ENCODE measurements at regions not wholly inside any gene's neighbourhood (a gene's known extent, or its start where the extent isn't known, plus 50 kb on each side); places are given as distances from the start of the nearest gene placed in this dataset.

DNA sequence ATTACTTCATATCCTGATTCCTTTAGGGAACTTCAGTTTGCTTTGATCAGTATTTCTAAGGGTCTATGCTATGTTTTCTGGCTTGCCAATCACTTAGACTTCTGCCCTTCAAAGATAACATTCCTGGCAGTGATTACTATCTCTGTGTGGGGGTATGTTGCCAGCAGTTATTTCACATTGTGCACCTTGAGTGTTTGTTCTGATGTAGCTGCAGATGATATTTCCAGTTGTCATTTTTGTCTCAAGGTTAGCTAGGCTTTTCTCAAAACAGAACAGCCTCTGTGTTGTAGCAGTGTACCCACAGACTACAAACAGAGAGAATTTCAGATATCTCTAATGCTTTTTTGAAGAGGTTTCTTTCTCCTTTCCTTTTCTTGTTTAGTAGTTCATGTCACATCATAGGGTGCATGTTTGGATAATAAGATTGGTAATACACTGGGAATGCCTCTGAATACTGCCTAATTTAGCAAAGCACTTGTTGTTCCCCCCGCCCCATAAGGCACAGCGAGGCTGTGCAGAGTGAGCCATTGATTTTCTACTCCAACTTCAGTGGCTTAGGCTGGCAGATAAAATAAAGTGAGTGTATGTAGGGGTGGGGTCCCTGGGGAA, 134.7 kb upstream of the AGR3 start:
- Histone ChIP-seq H3K27me3 (replicated peaks) (no peaks in the 10 kb centered on the region), H3K36me3 (no peaks in the 10 kb centered on the region), H3K27ac (peak overlapping the region; percentile 53), H3K4me1 (replicated peaks) (peaks cover 21% of the 10 kb centered on the region), H3K9me3 (replicated peaks) (no peaks in the 10 kb centered on the region), H3K4me3 (no peak overlapping the region)
- DNase-seq (ENCODE audit: low read depth in 1 of 2, low spot score in 2 of 2): peak in 1 of 2 experiments; percentile 38

DNA sequence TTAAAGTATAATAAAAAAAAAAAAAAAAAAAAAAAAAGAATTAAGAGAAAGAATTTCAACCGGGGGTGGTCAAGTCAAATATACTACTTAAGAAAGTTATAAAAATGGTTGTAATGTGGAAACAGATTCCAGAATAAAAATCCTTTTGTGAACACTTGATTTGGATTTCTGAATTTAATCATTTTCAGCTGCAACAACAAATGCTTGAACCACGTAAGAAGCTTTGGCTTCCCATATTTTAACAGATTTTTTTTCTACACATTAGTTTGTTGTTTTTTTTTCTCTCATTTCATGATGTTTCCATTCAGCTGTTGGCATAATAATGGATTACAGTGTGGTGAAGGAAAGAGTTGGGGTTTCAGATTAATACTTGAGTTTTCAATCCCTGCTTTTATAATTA, 137.3 kb upstream of the AGR3 start:
- Histone ChIP-seq H3K4me3 (no peak overlapping the region), H3K36me3 (no peaks in the 10 kb centered on the region), H3K9me3 (replicated peaks) (no peaks in the 10 kb centered on the region), H3K4me1 (replicated peaks) (peaks cover 21% of the 10 kb centered on the region), H3K27me3 (replicated peaks) (no peaks in the 10 kb centered on the region), H3K27ac (no peak overlapping the region)
- no peak for DNase-seq (ENCODE audit: low read depth in 1 of 2, low spot score in 2 of 2)

DNA sequence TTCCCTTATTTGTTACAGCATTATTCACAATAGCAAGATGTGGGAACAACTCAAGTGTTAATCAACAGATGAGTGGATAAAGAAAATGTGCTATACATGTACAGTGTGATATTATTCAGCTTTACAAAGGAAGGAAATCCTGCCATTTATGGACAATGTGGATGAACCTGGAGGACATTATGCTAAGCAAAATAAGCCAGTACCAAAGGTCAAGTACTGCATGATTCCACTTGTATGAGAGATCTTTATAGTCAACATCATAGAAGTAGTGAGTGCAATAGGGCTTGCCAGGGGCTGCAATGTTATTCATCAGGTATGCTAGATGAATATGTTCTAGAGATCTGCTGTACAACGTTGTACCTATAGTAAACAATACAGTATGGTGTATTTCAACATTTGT, 138.5 kb upstream of the AGR3 start:
- DNase-seq (ENCODE audit: low read depth in 1 of 2, low spot score in 2 of 2): no peak
- H3K27me3 ChIP-seq (replicated peaks): no peaks in the 10 kb centered on the region
- H3K9me3 ChIP-seq (replicated peaks): no peaks in the 10 kb centered on the region
- no peak overlapping the region for H3K27ac ChIP-seq
- H3K4me3 ChIP-seq: no peak overlapping the region
- no peaks in the 10 kb centered on the region for H3K36me3 ChIP-seq
- peaks cover 14% of the 10 kb centered on the region for H3K4me1 ChIP-seq (replicated peaks)

DNA sequence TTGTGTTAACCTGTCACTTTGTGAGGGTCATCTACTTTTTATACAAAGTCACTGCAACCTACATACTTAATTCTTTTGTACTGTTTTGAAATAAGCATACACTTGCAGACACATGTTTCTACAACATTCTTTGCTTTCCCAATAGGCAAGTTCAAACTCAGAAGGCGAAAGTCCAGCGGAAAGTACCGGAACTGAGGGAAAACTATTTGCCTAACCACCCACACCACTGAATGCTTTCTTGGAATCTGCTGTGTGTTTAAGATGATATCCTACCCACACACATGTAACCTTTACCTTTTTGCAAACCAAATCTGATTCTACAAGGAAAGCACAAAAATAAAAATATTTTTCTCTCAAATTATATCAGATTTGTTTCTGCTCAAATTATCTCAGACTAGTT, 139.4 kb upstream of the AGR3 start:
- Histone ChIP-seq H3K4me3 (no peak overlapping the region), H3K4me1 (replicated peaks) (peaks cover 8% of the 10 kb centered on the region), H3K27me3 (replicated peaks) (no peaks in the 10 kb centered on the region), H3K27ac (no peak overlapping the region), H3K36me3 (no peaks in the 10 kb centered on the region), H3K9me3 (replicated peaks) (no peaks in the 10 kb centered on the region)
- DNase-seq (ENCODE audit: low read depth in 1 of 2, low spot score in 2 of 2): no peak

DNA sequence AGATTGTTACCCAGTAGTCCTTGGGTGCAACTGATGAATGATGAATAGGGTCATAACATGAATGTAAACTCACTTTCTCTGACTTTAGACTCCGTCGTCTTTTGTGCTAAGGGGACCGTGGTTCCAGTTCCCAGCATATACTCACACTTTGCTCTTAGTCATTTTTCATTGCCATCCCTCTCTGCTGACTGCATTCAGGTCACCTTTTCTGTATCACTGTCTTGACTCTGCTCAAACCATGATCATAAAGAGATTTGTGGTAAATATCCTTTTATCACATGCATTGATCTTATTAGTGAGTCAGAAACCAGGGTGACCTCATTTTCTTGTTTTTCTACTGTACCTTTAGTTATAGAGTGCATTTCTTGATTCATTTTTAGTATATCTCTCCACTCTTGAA, 141.1 kb upstream of the AGR3 start:
- DNase-seq (ENCODE audit: low read depth in 1 of 2, low spot score in 2 of 2): no peak

DNA sequence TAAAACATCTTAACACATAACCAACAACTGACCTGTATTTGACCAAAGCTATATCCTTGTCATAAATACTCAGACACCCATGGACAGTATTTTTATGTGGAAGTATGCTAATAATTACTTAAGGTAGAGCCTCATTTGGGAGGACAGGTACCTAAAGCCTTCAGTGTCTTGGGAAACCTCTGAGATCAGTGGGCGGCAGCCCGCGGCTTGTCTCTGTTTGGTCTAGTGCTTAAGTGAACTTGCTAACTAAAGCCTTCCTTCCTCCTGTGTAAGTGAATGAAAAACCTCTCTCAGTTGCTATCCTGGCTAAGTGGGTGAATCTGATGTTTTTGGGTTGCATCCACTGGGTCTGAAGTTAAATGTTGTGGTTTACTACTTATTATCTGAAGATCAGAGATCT, 144.5 kb upstream of the AGR3 start:
- Histone ChIP-seq H3K36me3 (no peaks in the 10 kb centered on the region), H3K27me3 (replicated peaks) (no peaks in the 10 kb centered on the region), H3K4me3 (no peak overlapping the region), H3K4me1 (replicated peaks) (no peaks in the 10 kb centered on the region), H3K9me3 (replicated peaks) (no peaks in the 10 kb centered on the region), H3K27ac (no peak overlapping the region)
- no peak for DNase-seq (ENCODE audit: low read depth in 1 of 2, low spot score in 2 of 2)

More for the DNA sequence above, 141.1 kb upstream of the AGR3 start:
- no peaks in the 10 kb centered on the region for H3K9me3 ChIP-seq (replicated peaks)
- no peaks in the 10 kb centered on the region for H3K4me1 ChIP-seq (replicated peaks)
- no peak overlapping the region for H3K4me3 ChIP-seq
- no peak overlapping the region for H3K27ac ChIP-seq
- no peaks in the 10 kb centered on the region for H3K36me3 ChIP-seq
- H3K27me3 ChIP-seq (replicated peaks): no peaks in the 10 kb centered on the region

DNA sequence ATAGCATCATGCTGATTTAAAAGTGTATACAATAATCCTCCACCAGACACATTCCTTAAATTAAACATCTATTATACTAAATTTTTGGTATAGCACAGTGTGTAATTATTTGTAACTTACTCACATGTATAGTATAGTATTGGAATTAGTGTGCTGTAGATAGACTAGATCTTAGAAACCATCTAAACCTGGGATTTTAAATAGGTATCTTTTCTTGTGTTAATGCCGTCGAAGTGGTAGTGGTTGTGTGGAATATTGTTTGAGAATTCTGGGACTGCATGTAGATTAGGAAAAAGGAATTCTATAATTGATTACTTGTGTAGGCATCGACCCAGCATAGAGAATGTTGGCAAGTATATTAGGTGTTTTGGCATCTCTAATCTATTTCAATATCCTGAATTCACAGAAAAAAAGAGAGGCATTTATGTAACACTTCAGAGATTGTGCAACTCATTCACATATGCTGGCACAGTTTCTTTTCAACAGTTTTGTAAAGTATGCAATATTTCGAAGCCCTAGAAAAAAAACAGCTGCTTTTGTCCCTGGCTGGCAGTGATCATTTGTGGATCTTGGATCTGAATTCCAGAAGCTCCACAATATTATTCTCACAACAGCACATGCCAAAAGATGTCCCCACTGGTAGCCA, 145.5 kb upstream of the AGR3 start:
- Histone ChIP-seq H3K4me3 (no peak overlapping the region), H3K9me3 (replicated peaks) (no peaks in the 10 kb centered on the region), H3K4me1 (replicated peaks) (no peaks in the 10 kb centered on the region), H3K36me3 (no peaks in the 10 kb centered on the region), H3K27me3 (replicated peaks) (no peaks in the 10 kb centered on the region), H3K27ac (no peak overlapping the region)
- DNase-seq (ENCODE audit: low read depth in 1 of 2, low spot score in 2 of 2): no peak

DNA sequence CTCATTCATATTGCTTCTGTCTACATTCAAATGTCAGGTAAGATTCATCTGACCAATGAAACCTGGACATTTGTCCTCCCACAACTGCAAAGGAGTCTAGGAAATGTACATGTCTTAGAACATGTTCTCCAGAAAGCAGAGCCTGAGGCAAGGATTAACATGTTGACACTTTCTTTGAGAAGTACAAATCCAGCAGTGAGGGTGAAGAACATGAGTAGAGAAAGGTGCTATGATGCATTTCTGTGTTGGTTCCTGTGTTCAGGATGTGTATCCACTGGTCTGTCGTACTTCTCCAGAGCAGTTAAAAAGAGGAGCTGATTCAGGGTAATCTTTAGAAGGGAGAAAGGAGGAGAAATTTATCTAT, 146.0 kb upstream of the AGR3 start:
- Histone ChIP-seq H3K36me3 (no peaks in the 10 kb centered on the region), H3K4me3 (no peak overlapping the region), H3K27me3 (replicated peaks) (no peaks in the 10 kb centered on the region), H3K27ac (no peak overlapping the region), H3K9me3 (replicated peaks) (no peaks in the 10 kb centered on the region), H3K4me1 (replicated peaks) (no peaks in the 10 kb centered on the region)
- DNase-seq (ENCODE audit: low read depth in 1 of 2, low spot score in 2 of 2): no peak

DNA sequence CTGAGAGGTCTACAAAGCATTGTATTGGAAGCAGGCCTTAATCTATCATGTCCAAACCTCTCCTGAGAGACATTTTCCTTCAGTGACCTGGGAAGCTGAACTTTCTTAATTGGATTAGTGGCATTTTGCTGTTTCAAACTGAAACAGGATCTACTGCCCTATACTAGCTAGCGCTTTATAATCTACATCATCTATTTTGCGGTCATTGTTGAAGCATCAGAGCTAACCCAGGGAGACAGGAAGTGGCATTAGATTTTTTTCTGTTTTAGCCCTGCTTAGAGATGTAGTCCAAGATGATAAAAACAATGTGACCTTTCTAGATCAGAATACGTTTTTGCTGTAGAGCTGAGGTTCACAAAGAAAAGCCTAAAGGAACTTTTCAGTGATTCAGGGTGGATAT, 147.4 kb upstream of the AGR3 start:
- Histone ChIP-seq H3K27ac (no peak overlapping the region), H3K27me3 (replicated peaks) (no peaks in the 10 kb centered on the region), H3K9me3 (replicated peaks) (no peaks in the 10 kb centered on the region), H3K36me3 (no peaks in the 10 kb centered on the region), H3K4me3 (no peak overlapping the region), H3K4me1 (replicated peaks) (no peaks in the 10 kb centered on the region)
- DNase-seq (ENCODE audit: low read depth in 1 of 2, low spot score in 2 of 2): no peak

DNA sequence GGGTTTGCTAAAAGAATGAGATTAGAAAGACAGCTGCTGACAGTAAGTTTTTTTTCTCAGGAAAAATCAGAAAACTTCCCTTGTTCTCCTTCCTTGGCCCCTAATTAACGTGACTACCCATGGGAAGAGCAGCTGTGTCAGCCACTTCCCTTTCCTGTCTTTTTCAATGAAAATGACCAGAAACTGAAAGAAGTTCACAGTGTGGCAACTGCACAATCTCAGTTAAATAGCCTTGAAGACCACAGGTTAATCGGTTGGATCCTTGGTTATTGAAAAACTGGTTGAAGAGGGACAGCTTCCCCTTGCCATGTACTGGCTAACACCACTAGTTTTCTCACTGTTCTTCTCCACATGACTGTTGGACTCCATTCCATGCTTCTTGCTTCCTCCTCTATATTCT, 148.8 kb upstream of the AGR3 start:
- Histone ChIP-seq H3K36me3 (no peaks in the 10 kb centered on the region), H3K4me1 (replicated peaks) (peaks cover 8% of the 10 kb centered on the region), H3K27me3 (replicated peaks) (no peaks in the 10 kb centered on the region), H3K27ac (no peak overlapping the region), H3K9me3 (replicated peaks) (no peaks in the 10 kb centered on the region), H3K4me3 (no peak overlapping the region)
- no peak for DNase-seq (ENCODE audit: low read depth in 1 of 2, low spot score in 2 of 2)

DNA sequence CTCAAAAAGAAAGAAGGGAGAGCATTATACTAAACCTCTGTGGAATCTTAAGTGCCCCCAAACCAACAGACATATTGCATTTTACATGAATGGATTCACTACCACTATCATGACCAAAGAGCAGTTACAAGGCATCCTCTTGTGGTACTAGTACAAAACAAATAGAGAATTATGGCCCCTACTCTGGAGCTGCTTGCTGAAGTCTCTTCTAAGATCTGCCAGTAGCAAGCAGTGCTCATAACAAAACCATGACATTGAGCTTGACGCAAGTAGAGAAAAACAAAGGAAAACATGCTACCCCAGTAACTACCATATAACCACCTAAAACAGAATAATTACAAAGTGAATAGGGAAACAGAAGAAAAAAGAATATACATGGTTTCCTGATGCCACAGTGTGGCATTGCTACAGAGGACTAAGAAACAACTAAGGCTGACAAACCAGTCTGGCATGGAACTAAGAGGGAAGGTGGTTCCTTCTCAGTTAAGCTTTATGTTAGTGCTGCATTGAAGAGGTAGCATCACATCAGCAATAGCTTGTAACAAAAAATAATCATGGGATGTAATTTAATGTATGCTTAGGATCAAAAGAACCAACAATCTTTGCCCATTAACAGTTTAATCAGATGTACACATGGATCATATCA, 150.2 kb upstream of the AGR3 start:
- no peaks in the 10 kb centered on the region for H3K27me3 ChIP-seq (replicated peaks)
- no peak for DNase-seq (ENCODE audit: low read depth in 1 of 2, low spot score in 2 of 2)
- no peak overlapping the region for H3K27ac ChIP-seq
- no peaks in the 10 kb centered on the region for H3K9me3 ChIP-seq (replicated peaks)
- peaks cover 10% of the 10 kb centered on the region for H3K4me1 ChIP-seq (replicated peaks)
- no peak overlapping the region for H3K4me3 ChIP-seq
- no peaks in the 10 kb centered on the region for H3K36me3 ChIP-seq

DNA sequence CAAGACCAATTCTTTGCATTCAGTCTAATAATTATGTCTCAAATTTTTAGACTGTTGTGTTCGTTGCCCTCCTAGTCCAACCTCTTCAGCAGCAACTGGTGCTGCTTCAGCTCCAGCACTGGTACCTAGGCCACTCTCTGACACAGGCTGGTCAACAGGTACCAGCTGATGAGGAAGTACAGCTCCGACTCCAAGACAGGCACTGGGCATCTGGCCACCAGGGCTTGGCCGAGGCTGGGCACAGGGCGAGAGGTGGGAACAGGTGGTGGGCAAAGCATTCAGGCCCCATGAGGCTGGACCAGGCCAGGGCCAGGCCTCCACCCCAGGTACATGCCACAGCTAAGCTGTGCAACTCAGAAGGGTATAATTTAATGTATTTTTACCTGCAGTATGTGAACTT, 151.5 kb upstream of the AGR3 start:
- H3K4me3 ChIP-seq: no peak overlapping the region
- peaks cover 14% of the 10 kb centered on the region for H3K4me1 ChIP-seq (replicated peaks)
- no peaks in the 10 kb centered on the region for H3K36me3 ChIP-seq
- no peak overlapping the region for H3K27ac ChIP-seq
- DNase-seq (ENCODE audit: low read depth in 1 of 2, low spot score in 2 of 2): no peak
- H3K27me3 ChIP-seq (replicated peaks): no peaks in the 10 kb centered on the region
- H3K9me3 ChIP-seq (replicated peaks): no peaks in the 10 kb centered on the region

DNA sequence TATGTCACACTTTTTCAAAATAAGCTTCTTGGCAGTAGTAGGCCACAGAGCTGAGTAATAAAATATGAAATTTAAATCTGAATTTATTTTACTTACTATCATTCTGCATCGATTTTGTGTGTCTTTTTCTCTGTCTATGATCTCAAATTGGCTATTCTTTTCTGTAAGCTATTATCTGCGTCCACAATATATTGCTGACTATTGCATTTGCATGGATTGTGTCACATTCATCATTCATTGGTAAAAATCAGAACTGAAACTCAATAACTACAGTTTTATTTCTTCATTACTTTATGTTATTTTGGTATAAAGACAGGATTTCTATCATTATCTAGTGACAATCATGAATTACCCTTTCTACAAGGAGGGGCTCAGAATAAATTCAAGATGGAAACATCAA, 154.8 kb upstream of the AGR3 start:
- no peak overlapping the region for H3K27ac ChIP-seq
- no peaks in the 10 kb centered on the region for H3K36me3 ChIP-seq
- no peak overlapping the region for H3K4me3 ChIP-seq
- no peaks in the 10 kb centered on the region for H3K9me3 ChIP-seq (replicated peaks)
- H3K4me1 ChIP-seq (replicated peaks): peaks cover 45% of the 10 kb centered on the region
- DNase-seq (ENCODE audit: low read depth in 1 of 2, low spot score in 2 of 2): no peak
- no peaks in the 10 kb centered on the region for H3K27me3 ChIP-seq (replicated peaks)

DNA sequence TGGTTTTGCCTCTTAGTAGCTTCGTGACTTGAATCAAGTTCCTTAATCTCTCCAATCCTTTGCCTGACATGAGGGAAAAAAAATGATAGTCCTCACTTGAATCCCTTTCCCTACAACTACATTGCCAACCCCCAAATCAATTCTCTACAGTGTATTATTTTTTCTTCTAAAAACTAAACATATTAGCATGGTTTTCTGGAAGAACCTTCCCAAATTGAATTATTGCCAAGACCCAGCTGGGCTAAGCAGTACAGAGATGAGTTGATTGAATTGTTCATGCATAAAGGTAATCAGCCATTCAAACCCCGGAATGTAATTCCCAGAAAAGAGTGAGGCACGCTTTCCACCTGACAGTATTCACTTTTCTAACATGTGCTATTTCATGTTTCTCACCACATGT, 155.6 kb upstream of the AGR3 start:
- DNase-seq (ENCODE audit: low read depth in 1 of 2, low spot score in 2 of 2): no peak
- Histone ChIP-seq H3K36me3 (no peaks in the 10 kb centered on the region), H3K4me3 (no peak overlapping the region), H3K27me3 (replicated peaks) (no peaks in the 10 kb centered on the region), H3K27ac (no peak overlapping the region), H3K4me1 (replicated peaks) (peaks cover 53% of the 10 kb centered on the region), H3K9me3 (replicated peaks) (no peaks in the 10 kb centered on the region)
